ENCODE measurements at regions not wholly inside any gene's neighbourhood (a gene's known extent, or its start where the extent isn't known, plus 50 kb on each side); places are given as distances from the start of the nearest gene placed in this dataset.

- TF ChIP-seq CTCF (IDR thresholded peaks at IDR 0.05) (no peak), POLR2A (IDR thresholded peaks at IDR 0.05) (no peak)
Observed at GRCh38 chr4:83810428-83810827, 274.5 kb downstream of the GPAT3 start.

All from testis (tissue), 2 donors.